Activated CD8-positive, alpha-beta T cell treated with anti-CD3 and anti-CD28 coated beads, Interleukin-2, amount 10 ng/mL, durations not matched to agents 7 days and 5 days (primary cell): ENCODE measurements at regions not wholly inside any gene's neighbourhood (a gene's known extent, or its start where the extent isn't known, plus 50 kb on each side); places are given as distances from the start of the nearest gene placed in this dataset.
"Not testable (repeated sequence)": the region's sequence is repeated elsewhere in the genome, so short reads cannot be mapped to it uniquely, and the experiment has no call there.

Experiments
- ATAC-seq: fragments of 150-1000 bp; cut with Tn5 transposase; one replicate; pipeline ENCODE4 v1.10.0; 2021; ENCODE audit warnings: moderate library complexity
- CTCF ChIA-PET: fragments of 350-600 bp; sonication (Branson Sonifier 250); formaldehyde crosslinking; loops from one replicate; lab custom pipeline; 2021; ENCODE audit warnings: antibody characterized with exemption; lab: Charles Lee
- POLR2A ChIA-PET: fragments of 350-600 bp; sonication (Branson Sonifier 250); formaldehyde crosslinking; loops from one replicate; lab custom pipeline; 2021; ENCODE audit warnings: antibody characterized with exemption; lab: Charles Lee
- DNase-seq: peaks from one replicate; pipeline ENCODE4 v3.0.0-alpha.2; 2020
- H3K27ac Mint-ChIP-seq: one replicate; pipeline ENCODE4 v1.8.0; 2021; ENCODE audit warnings: mild to moderate bottlenecking, mixed read lengths
- H3K27me3 Mint-ChIP-seq: one replicate; pipeline ENCODE4 v1.8.0; 2021; ENCODE audit warnings: low read depth, mixed read lengths
- H3K36me3 Mint-ChIP-seq: one replicate; pipeline ENCODE4 v1.8.0; 2021; ENCODE audit warnings: low read depth, mixed read lengths
- H3K4me1 Mint-ChIP-seq: one replicate; pipeline ENCODE4 v1.8.0; 2021; ENCODE audit warnings: low read depth, mixed read lengths
- H3K4me3 Mint-ChIP-seq: one replicate; pipeline ENCODE4 v1.8.0; 2021; ENCODE audit warnings: mild to moderate bottlenecking, mixed read lengths
- H3K9me3 Mint-ChIP-seq: one replicate; pipeline ENCODE4 v1.8.0; 2022; ENCODE audit warnings: mixed read lengths; ENCODE audit not compliant: insufficient read depth

DNA sequence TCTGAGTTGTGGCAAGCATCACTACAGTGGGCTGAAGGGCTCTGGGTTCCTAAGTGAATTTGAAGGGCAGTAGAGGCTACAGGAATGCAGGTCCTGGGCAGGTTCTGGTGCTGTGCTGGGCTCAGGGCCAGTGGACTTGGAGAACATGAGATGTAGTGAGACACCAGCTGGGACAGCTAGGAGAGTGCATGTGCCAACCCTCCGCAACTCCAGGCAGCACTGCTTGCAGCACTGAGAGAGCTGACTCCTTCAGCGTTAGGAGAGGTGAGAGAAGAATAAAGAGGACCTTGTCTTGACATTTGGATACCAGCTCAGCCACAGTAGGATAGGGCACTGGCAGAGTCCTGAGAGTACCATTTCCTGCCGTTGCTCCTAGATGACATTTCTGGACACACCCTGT lies 739.9 kb upstream of the PRR20A start:
- no peaks in the 10 kb centered on the region for H3K27me3 Mint-ChIP-seq
- H3K36me3 Mint-ChIP-seq: no peaks in the 10 kb centered on the region
- CTCF ChIA-PET: no interaction called here
- ATAC-seq (no peak), DNase-seq (no peak)
- POLR2A ChIA-PET: no interaction called here
- no peaks in the 10 kb centered on the region for H3K4me1 Mint-ChIP-seq
- no peak overlapping the region for H3K27ac Mint-ChIP-seq
- no peak overlapping the region for H3K4me3 Mint-ChIP-seq
- peaks cover 21% of the 10 kb centered on the region for H3K9me3 Mint-ChIP-seq

DNA sequence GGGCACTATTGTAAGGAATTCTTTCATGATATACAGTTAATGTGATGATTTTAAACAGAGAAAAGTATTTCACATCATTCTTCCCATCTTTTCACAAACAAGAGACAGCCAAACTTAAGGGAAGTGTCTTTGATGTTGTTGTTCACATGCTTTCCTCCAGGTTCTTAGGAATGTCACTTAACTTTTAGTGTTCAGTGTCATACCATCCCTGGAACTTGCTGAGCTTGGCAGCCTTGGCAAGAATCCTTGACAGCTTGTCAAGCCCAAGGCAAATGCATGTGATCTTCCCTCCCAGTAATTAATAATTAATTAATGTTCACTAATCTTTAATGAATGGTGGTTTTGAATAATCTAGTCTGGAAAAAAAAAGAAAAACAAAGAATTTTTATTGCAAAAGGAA lies 727.9 kb upstream of the PRR20A start:
- H3K27ac Mint-ChIP-seq: no peak overlapping the region
- no peaks in the 10 kb centered on the region for H3K4me1 Mint-ChIP-seq
- no peaks in the 10 kb centered on the region for H3K36me3 Mint-ChIP-seq
- CTCF ChIA-PET: no interaction called here
- H3K4me3 Mint-ChIP-seq: no peak overlapping the region
- DNase-seq (no peak), ATAC-seq (no peak)
- peaks cover 7% of the 10 kb centered on the region for H3K9me3 Mint-ChIP-seq
- POLR2A ChIA-PET: no interaction called here
- H3K27me3 Mint-ChIP-seq: no peaks in the 10 kb centered on the region

DNA sequence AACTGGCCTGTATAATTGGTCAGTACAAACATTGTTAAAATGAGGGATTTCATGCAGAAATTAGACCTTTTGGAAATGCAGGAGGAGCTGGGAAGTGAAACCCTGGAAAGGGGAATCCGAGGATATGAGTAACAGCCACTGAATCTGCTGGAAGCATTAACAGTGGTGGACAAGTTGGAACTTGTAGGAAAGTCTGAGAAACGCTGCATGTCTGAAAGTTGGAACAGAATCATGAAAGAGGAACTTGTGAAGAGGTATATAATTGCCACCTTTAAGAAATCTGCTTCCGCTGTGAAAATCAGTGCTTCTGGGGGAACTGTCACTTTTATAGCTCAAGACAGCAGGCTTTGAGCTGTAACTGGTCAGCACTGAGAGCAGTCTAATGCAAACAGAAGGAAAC lies 716.5 kb upstream of the PRR20A start:
- peaks cover 24% of the 10 kb centered on the region for H3K9me3 Mint-ChIP-seq
- no peak for ATAC-seq
- H3K27me3 Mint-ChIP-seq: no peaks in the 10 kb centered on the region
- ChIA-PET POLR2A (no interaction called here), CTCF (no interaction called here)
- H3K4me3 Mint-ChIP-seq: no peak overlapping the region
- H3K36me3 Mint-ChIP-seq: no peaks in the 10 kb centered on the region
- H3K4me1 Mint-ChIP-seq: no peaks in the 10 kb centered on the region
- no peak overlapping the region for H3K27ac Mint-ChIP-seq
- no peak for DNase-seq

DNA sequence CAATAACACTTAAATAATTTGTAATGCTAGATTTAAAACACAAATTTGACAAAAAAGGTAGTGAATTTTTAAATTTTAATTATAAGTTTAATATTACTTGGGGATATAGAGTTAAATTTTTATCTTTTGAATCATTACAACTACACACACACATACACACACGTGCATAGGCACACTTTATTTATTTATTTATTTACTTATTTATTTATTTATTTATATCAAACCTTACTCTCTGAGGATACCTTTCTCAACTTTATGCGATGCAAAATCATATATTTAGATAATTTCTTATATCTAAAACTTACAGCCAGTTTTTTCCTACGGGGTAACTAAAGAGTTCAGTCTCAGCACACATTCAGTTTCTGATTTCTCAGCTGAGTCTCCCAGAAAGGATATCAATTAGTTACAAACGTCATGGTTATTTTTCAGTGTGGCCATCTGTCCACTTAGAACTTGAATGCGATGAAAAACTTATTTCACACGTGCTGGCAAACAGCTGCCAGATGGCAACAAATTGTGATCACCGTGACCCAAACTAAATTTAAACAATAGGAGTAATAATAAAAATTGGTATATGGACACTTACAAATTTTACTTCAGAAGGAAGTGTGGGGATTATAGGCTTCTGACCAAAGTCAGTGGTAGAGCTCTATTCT lies 683.1 kb upstream of the PRR20A start:
- POLR2A ChIA-PET: no interaction called here
- no peak for ATAC-seq
- H3K4me3 Mint-ChIP-seq: no peak overlapping the region
- no peaks in the 10 kb centered on the region for H3K36me3 Mint-ChIP-seq
- DNase-seq: no peak
- H3K9me3 Mint-ChIP-seq: peaks cover 28% of the 10 kb centered on the region
- no peaks in the 10 kb centered on the region for H3K4me1 Mint-ChIP-seq
- H3K27ac Mint-ChIP-seq: no peak overlapping the region
- no peaks in the 10 kb centered on the region for H3K27me3 Mint-ChIP-seq
- CTCF ChIA-PET: no interaction called here

DNA sequence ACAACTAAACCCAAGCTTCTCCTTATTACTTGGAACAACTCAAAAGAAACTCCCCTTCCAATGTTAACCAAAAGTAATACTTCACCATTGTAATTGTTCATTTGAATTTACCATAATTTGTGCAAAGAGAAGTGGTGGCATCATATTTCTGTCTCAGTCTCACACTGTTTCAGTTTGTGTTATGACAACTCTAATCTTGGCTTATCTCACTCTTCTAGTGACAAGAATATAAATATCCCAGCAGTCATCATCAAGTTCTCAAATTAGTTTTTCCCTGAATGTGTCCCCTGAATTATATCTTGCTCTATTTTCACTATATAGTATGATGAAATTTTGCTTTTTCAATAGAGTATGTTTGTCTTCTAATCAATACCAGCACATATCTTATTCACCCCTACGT lies 681.4 kb upstream of the PRR20A start:
- CTCF ChIA-PET: no interaction called here

DNA sequence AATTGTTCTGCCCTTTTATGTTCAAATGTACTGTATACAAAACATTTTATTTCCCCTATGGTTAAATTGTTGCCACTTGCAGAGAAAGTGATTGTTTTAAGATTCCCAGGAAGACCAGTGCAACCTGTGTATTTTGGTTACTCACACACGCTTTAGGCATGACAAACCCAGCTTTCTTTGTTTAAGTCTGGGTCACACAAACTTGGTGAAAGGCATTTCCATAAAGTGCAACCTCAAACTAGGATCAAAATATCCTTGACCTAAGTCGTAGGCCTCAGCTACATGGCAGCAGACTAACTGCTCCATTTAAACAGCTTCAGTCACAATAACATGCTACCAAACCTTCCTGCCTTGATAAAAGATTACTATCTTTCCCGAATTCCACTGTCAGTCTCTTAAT lies 639.0 kb upstream of the PRR20A start:
- ATAC-seq (no peak), DNase-seq (no peak)
- no peak overlapping the region for H3K27ac Mint-ChIP-seq
- ChIA-PET CTCF (no interaction called here), POLR2A (no interaction called here)
- H3K4me3 Mint-ChIP-seq: no peak overlapping the region
- H3K27me3 Mint-ChIP-seq: no peaks in the 10 kb centered on the region
- H3K9me3 Mint-ChIP-seq: peaks cover 17% of the 10 kb centered on the region
- no peaks in the 10 kb centered on the region for H3K4me1 Mint-ChIP-seq
- no peaks in the 10 kb centered on the region for H3K36me3 Mint-ChIP-seq

More for the DNA sequence above, 681.4 kb upstream of the PRR20A start:
- Mint-ChIP-seq H3K9me3 (peaks cover 25% of the 10 kb centered on the region), H3K36me3 (no peaks in the 10 kb centered on the region), H3K27me3 (no peaks in the 10 kb centered on the region), H3K4me1 (no peaks in the 10 kb centered on the region), H3K4me3 (no peak overlapping the region), H3K27ac (no peak overlapping the region)
- no peak for ATAC-seq
- POLR2A ChIA-PET: no interaction called here
- no peak for DNase-seq

DNA sequence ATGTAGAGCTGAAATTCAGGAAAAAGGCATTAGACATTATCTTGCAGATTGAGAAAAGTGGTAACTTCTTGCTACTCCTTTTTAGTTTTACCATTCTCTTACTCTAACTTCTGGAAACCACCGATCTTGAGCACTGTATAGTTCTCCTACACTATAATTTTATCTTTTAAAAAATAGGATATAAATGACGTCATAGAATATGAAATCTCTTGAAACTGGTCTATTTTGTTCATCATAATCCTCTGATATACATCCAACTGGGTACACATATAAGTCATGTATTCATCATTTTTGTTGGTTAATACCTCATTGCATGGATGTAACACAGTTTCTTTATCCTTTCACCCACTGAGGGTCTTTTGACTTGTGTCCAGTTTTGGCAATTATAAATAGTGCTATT lies 629.9 kb upstream of the PRR20A start:
- ATAC-seq (no peak), DNase-seq (no peak)
- Mint-ChIP-seq H3K4me1 (no peaks in the 10 kb centered on the region), H3K27me3 (no peaks in the 10 kb centered on the region), H3K4me3 (no peak overlapping the region), H3K27ac (no peak overlapping the region), H3K36me3 (no peaks in the 10 kb centered on the region), H3K9me3 (peaks cover 29% of the 10 kb centered on the region)
- POLR2A ChIA-PET: no interaction called here
- CTCF ChIA-PET: no interaction called here

DNA sequence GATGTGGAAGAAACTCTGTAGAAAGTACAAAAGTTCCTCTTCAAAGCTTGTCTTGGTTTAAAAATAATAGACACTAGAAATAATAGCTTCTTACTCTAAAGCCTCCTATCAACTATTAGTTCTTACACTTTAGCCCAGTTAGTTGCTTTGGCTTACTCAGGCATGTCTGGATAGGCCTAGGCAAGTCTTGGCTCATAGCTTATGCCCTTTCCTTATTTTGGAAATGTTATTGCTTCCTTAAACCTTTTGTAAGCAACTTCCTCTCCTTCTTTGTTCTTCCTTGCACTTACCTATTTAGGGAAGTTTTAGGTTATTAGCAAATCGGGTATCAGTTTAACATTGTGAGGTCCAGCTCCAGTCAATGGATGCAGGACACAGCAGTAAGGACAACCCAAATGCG lies 628.4 kb upstream of the PRR20A start:
- H3K27me3 Mint-ChIP-seq, H3K36me3 Mint-ChIP-seq, H3K27ac Mint-ChIP-seq, H3K4me1 Mint-ChIP-seq, ATAC-seq, H3K4me3 Mint-ChIP-seq, POLR2A ChIA-PET, CTCF ChIA-PET, DNase-seq: not testable (repeated sequence)
- H3K9me3 Mint-ChIP-seq: peaks cover 35% of the 10 kb centered on the region

DNA sequence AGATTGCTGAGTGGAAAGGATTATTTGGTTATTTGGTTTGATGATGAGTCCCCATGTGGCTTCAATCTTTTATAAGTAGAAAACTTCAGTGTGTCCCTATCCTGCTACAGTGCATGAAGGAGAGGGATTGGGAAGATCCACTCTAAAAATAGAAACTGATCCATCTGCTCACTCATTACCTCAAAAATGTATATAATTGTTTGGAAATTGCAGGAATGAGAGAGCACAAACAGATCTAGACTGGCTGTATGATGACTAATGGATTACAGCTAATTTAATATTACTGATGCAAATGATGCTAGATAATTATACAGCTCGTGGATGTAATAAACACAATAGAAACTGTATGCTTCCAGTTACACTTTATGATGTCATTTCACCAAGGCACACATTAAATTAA lies 625.3 kb upstream of the PRR20A start:
- ChIA-PET POLR2A (no interaction called here), CTCF (no interaction called here)
- H3K27ac Mint-ChIP-seq: no peak overlapping the region
- no peak for ATAC-seq
- DNase-seq: no peak
- H3K4me1 Mint-ChIP-seq: no peaks in the 10 kb centered on the region
- no peaks in the 10 kb centered on the region for H3K27me3 Mint-ChIP-seq
- H3K4me3 Mint-ChIP-seq: no peak overlapping the region
- peaks cover 34% of the 10 kb centered on the region for H3K9me3 Mint-ChIP-seq
- H3K36me3 Mint-ChIP-seq: no peaks in the 10 kb centered on the region

DNA sequence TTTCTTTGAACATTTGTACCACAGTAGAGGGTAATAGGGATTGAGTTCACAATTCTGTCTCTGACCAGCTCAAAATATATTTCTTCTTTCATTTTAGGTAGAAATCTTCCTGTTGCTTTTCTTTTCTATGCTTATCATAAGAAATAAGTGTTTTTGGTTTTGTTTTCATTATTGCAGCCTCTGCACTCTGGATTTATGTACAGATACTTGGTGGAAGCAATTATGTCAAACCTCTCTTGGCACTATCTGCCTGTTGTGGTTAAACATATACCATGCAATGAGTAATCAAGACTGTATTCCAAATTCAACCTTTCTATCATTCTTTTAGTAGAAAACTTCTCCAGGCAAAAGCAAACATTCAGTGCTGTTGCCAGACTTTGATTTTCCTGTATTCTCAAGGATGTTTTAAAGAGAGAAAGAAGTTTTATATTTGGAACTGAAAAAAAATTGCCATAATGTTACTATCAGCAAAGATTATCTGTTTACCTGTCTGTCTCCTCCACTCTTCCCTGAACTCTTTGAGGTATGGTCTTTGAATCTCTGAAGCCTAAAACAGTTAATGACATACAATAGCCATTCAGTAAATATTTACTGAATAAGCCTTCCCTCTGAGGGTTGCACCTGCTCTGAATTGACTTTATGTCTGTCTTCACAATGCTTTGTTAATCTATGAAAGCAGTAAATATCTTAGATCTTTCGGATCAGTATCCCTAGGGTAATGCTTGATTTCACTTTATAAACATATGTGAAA lies 612.5 kb upstream of the PRR20A start:
- H3K4me1 Mint-ChIP-seq: no peaks in the 10 kb centered on the region
- no peak overlapping the region for H3K27ac Mint-ChIP-seq
- no peak for ATAC-seq
- DNase-seq: no peak
- no peaks in the 10 kb centered on the region for H3K27me3 Mint-ChIP-seq
- CTCF ChIA-PET: no interaction called here
- H3K36me3 Mint-ChIP-seq: no peaks in the 10 kb centered on the region
- H3K4me3 Mint-ChIP-seq: no peak overlapping the region
- peaks cover 11% of the 10 kb centered on the region for H3K9me3 Mint-ChIP-seq
- POLR2A ChIA-PET: no interaction called here

DNA sequence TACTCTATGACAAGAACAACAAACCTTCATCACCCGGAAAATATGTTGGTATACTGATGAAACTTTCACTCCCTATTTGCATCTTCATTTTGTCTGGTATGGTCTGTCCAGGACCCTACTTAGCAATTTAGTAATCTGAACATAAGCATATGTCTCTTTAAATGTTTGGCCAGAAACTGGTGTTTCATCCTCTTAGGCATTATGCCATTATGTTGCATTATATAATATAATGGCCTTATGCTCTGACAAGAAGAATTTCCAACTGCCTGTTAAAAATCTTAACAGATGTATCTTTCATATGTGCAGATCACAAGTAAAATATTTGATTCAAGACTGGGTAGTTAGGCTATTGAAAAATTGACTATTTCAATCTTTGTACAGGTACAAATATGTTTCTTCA lies 610.6 kb upstream of the PRR20A start:
- CTCF ChIA-PET: no interaction called here
- Mint-ChIP-seq H3K4me1 (no peaks in the 10 kb centered on the region), H3K4me3 (no peak overlapping the region), H3K27ac (no peak overlapping the region), H3K9me3 (no peaks in the 10 kb centered on the region), H3K27me3 (no peaks in the 10 kb centered on the region), H3K36me3 (no peaks in the 10 kb centered on the region)
- DNase-seq (no peak), ATAC-seq (no peak)
- POLR2A ChIA-PET: no interaction called here

DNA sequence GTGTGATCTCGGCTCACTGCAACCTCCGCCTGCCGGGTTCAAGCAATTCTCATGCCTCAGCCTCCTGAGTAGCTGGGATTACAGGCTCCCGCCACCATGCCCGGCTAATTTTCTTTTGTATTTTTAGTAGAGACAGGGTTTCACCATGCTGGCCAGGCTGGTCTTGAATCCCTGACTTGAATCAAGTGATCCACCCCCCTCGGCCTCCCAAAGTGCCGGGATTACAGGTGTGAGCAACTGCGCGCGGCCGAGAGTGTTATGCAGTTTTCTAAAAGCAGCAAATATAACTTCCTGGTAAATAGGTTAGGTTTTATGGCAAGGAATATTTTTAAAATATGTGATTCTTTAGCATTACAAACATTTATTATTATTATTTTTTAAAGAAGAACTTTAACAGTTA lies 592.8 kb upstream of the PRR20A start:
- H3K4me1 Mint-ChIP-seq, H3K4me3 Mint-ChIP-seq, DNase-seq, ATAC-seq, CTCF ChIA-PET, POLR2A ChIA-PET, H3K27ac Mint-ChIP-seq, H3K36me3 Mint-ChIP-seq, H3K27me3 Mint-ChIP-seq: not testable (repeated sequence)
- H3K9me3 Mint-ChIP-seq: peaks cover 32% of the 10 kb centered on the region
